Left forelimb (tissue), 1 donor: ENCODE measurements at regions not wholly inside any gene's neighbourhood (a gene's known extent, or its start where the extent isn't known, plus 50 kb on each side); places are given as distances from the start of the nearest gene placed in this dataset.

Experiments
- DNase-seq: peaks from one replicate; pipeline ENCODE4 v3.0.0-alpha.2; 2018; ENCODE audit warnings: low spot score

DNA sequence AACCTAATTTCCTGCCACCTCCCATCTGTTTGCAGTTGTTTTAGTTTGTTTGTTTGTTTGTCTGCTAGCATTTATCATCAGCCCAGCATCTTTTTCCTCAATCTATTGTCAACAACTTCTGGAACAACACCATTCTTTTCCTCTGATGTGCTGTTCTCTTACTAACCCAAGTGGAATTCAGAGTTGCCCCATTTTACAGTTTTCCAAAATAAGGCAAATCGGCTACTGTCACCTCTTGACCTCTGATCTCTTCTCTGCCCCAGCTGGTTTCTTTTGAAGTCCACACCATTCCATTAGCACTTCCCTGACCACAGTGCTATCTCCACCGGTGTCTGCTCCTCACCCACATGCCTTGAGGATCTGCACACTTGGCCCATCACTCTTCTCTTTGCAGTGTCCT is 102.4 kb downstream of the EFNB2 start:
- DNase-seq, result no peak

DNA sequence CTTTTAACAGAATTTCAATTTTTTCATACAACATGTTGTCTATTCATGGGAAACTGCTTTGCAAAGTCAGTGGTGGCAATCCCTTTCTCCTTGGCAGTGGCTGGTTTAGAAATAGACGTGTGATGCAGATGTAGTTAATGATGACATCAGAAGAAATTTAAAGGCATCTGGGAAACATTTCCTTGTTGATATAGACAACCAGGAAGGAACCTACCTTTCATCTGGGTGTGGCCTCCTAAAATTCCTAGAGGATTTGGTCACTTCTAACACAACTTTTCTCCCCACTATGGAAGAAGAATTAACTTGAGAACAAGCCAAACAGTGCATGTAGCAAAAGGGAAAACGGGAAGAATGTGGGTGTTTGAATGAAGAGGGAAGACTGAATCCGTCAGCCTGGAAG is 102.8 kb downstream of the EFNB2 start:
- no peak for DNase-seq

DNA sequence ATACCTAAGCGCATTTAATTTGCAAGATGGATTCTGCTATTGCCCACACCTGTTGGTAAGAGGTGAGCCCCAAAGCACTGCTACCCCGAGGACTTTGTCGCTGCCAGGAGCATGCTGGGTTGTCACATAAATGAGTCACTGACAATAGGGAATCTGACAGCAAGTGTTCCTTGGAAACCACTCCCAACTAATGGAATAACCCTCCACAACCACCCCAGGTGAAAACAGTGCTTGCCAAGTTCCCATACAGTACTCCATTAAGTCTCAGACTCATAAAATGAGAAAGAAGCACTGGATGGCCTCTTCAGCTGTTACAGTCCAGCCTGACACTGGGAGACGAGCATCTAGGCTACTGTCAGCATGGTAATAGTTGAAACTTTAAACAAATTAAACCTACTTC is 108.6 kb downstream of the EFNB2 start:
- no peak for DNase-seq

DNA sequence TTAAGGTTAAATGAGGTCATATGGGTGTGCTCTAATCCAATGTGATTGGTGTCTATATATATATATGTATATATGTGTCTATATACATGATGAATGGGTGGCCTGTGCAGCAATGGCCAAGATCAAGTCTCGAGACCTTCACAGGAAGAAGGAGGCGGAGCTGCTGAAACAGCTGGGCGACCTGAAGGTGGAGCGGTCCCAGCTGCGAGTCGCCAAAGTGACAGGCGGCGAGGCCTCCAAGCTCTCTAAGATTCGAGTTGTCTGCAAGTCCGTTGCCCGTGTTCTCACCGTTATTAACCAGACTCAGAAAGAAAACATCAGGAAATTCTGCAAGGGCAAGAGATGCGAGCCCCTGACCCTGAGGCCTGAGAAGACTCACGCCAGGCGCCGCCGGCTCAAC is 109.8 kb downstream of the EFNB2 start:
- no peak for DNase-seq

GRCh38 chr13:106424805-106425204 is 110.7 kb downstream of the EFNB2 start:
- no peak for DNase-seq

GRCh38 chr13:106423530-106423929 is 111.9 kb downstream of the EFNB2 start:
- no peak for DNase-seq

- no peak for DNase-seq
These were observed 116.9 kb downstream of the EFNB2 start for GRCh38 chr13:106418556-106418955.

DNA sequence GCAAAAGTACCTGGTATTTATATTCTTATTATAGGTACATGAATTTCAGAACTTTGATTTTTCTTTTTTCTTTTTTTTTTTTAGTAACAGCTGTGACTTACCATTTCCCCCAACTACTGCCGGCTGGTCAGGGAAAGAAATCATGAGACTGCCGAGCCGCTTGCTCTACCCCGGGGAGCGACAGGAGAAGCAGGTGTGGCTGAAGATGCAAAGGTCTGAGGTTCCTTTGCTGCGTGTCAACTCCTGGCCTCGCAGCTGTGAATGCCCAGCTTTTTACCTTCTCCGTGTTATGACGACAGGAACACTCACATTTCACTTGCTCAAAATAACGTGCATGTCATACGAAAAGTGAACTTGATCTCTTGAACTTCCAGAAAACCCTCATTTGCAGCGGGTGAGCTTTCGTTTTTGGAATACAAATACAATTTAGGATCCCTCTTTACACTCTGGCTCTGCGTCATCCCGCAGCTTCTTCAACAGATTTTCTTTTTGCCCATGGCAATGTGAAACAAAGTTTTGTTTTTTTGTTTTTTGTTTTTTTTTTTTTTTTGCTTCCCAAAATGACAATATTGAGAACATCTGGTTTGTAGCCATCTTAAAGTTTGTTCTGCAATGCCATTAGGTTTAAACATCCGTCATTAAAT is 117.9 kb downstream of the EFNB2 start:
- DNase-seq, result no peak

- no peak for DNase-seq
These were observed 118.8 kb downstream of the EFNB2 start for GRCh38 chr13:106416645-106417044.

DNA sequence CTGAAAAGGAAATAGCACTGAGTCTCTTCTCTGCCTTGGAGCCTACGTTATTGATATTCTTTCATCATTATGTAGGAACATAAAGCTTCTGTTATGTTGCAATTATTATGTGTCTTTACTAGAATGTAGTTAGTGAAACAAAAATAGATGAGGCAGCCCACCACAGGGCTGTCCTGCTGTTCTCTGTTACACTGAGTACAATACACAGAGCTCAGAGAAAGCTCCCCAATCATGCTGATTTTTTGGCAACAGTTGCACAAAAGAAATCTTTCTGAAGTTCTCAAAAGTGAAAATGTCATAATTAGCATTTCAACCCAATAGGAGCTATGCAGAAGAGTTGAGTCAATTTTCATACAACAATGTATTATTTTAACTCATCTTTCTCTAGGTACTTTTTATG is 119.5 kb downstream of the EFNB2 start:
- DNase-seq, result no peak

GRCh38 chr13:106415442-106415841 is 120.0 kb downstream of the EFNB2 start:
- no peak for DNase-seq

DNA sequence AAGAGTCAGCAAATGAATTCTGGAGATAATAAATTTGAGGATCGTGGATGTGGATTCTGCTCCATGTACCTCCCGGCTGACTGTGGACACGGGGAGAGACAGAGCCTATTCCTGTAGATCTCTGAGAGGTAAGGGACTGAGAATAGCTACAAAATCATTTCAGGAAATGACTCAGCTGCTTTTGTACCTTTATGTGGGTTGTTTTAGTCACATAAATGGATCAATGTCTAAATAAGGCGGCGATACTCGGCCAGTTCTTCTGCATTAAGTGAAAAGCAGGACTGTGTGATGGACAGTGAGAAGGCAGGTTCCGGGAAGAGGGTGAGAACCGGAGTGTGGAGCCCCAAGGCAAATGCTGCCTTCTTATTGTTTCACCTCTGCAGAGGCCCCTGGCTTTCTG is 128.1 kb downstream of the EFNB2 start:
- no peak for DNase-seq

GRCh38 chr13:106405731-106406130 is 129.7 kb downstream of the EFNB2 start:
- DNase-seq, result no peak

DNA sequence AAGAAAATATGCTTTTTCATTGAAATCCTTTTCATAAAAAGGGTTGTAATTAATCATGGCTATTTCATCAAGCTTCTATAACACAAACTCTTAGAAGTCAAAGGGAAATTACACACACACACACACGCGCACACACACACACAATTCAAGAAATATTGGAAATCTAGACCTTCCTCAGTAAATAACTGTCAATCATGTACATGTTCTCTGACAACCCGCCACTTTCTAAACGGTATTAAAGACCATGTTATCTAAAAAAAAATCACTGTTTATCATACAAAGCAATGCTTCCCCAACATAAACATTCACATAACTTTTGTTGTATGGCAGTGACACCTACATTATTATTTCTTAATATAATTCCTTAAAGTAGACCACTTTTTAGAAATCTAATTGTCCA is 132.2 kb downstream of the EFNB2 start:
- no peak for DNase-seq

DNA sequence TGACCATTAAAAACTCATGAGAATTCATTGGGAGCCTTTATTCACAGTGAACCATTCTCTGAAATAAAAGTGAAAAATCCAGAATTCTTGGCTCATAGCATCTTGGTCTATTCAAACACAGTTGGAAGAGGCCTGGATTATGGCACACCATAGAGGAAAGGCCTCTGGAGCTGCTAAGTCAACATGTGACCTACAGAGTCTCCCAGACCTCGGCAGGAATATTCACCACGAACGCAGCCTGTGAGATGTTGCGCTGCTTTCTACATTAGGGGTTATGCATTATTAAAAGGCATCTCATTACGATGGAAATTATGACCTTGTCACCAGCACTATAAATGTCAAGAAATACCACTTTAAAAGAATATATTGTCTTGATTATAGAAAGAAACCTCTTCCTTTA is 132.6 kb downstream of the EFNB2 start:
- DNase-seq, result no peak

- DNase-seq, result no peak
These were observed 134.4 kb downstream of the EFNB2 start for GRCh38 chr13:106401081-106401480.

GRCh38 chr13:106400289-106400688 is 135.2 kb downstream of the EFNB2 start:
- no peak for DNase-seq

DNA sequence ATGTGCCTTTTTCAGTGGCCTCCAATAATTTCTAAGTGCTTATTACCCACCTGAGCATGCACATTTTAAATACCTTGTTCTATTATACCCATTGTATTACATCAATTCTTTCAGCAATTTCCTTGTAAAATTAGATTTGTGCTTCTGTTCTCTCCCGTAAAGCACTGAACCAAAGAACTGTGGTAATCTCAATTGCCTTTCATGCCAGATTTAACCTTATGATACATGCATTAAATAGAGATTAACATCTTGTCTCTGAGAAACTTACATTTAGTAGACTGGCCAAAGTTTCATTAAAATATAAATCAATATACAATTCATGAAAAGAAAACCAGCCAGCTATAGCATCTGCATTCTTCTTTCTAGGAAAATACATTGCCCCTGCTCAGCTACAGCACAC is 137.2 kb downstream of the EFNB2 start:
- DNase-seq, result no peak

DNA sequence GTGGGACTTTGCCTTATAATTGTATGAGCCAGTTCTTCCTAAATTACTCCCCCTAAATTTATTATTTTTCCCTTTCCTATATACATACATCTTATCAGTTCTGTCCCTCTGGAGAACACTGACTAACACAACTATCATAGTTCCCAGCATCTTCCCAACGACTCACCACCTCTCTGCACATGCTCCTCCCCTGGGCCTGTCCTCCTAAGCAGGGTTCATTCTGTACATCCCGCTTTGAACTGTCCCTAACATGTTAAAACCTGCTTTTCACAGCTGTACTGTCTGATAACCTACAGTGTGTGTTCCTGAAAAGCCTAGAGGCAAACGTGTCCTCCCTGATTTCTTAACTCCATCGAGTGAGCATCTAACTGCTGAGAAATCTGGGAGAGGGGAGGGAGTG is 141.7 kb downstream of the EFNB2 start:
- DNase-seq, result no peak

DNA sequence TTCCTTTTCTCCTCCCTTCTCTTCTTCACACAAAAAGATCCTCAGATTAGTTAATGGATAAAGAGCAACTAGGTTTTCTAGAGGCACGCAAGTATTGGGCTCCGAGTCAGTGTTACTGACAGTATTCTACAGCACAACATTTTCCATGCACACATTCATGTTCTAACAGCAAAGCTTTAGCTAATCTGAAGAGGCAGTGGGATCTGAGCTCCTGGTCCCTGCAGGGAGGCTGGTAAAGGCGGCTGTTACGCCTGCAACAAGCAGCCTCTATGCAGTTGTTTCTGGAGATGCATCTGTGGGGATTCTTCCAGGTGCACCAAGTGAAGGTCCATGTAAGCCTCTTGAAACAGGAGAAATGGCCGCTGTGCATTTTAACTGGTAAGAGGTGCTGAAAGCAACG is 143.8 kb downstream of the EFNB2 start:
- DNase-seq, result no peak

- no peak for DNase-seq
These were observed 144.2 kb downstream of the EFNB2 start for GRCh38 chr13:106391271-106391670.

GRCh38 chr13:106390367-106390766 is 145.1 kb downstream of the EFNB2 start:
- no peak for DNase-seq

DNA sequence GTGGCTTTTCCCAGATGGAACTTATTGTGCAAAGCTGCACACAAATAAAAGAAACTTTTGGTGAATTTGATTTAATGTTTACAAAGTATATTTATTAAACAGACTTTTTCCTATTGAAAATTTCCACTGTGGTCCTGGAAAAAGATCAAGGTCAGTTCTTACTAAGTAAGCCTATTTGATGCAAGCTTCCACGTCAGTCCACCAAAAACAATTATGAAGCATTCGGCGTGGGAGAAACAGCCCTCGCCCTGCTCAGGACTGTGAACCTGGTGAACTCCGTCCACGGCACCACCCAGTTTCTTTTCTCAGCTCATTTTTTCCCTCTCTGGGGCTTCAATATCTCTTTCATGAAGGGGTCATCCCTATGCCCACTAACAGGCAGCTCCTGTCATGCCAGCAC is 149.8 kb downstream of the EFNB2 start:
- no peak for DNase-seq

GRCh38 chr13:106384516-106384915 is 150.9 kb downstream of the EFNB2 start:
- no peak for DNase-seq

- no peak for DNase-seq
These were observed 151.7 kb downstream of the EFNB2 start for GRCh38 chr13:106383791-106384190.
